ENCODE measurements at regions not wholly inside any gene's neighbourhood (a gene's known extent, or its start where the extent isn't known, plus 50 kb on each side); places are given as distances from the start of the nearest gene placed in this dataset.

DNA sequence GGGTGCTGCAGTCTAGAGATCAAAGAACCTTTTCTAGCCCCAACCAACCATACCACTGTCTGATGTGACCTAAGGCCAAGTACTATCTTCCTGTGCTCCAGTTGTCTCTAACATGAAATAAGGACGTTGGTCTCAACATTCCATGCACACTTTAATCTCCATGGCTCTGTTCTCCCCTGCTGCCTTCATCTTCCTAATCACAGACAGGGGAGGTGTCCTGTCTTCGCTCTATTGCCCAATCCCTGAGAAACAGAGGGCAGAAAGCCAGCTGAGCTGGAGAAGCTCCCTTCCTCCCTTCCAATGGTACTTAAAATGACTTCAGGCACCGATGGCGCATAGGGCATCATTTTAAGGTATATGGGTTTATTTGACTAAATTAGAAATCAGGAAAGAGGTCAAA, 148.9 kb upstream of the GNAO1 start:
- no peak for FAIRE-seq
- intact Hi-C loops (cut with DNase I): no loop called here

DNA sequence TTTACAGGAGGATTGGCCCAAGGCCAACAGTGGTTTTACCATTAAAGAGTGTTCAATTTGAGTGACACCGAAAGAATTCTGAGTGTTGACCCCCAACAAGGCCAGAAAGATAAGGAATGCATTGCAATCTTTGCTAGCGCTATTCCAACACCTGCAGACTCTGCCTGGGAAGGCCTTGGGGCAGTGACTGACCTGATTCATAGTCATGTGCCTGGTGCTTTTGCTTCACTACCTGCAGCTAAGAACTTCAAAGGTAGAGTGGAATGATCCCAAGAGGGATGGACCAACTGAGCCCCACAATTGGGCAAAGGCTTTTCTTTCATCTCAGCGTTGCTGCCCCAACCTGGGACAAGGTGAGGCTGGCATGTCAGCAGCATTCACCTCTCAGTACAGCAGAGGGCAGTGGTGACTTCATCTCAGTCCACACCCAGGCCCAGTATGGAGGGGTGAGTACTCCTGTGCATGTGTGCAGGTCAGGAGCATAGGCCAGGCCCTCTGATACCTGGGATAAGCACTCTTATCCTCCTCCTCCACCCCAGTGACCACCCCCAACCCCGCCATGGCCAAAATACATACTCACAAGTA, 149.6 kb upstream of the GNAO1 start:
- DNase-seq (peak in 4 of 5 donors; percentile 43 to 61 (median 52)), FAIRE-seq (no peak)
- Histone ChIP-seq H3K9me3 (ENCODE audit: control insufficient read depth in 2 of 3, insufficient read depth in 1 of 3, low read length in 3 of 3) (no peaks in the 10 kb centered on the region), H3K9ac (ENCODE audit: low read length in 3 of 3) (no peak overlapping the region), H3K4me3 (ENCODE audit: low read length in 3 of 3) (no peak overlapping the region), H3K36me3 (ENCODE audit: control insufficient read depth in 2 of 3, insufficient read depth in 3 of 3, low read length in 3 of 3) (no peaks in the 10 kb centered on the region), H3K27ac (ENCODE audit: low read depth in 2 of 2, low read length in 2 of 2) (no peak overlapping the region), H3K4me1 (ENCODE audit: control insufficient read depth in 2 of 3, insufficient read depth in 2 of 3, low read depth in 1 of 3, low read length in 3 of 3) (no peaks in the 10 kb centered on the region), H3K27me3 (ENCODE audit: control insufficient read depth, insufficient read depth, low read length) (no peaks in the 10 kb centered on the region)
- TF ChIP-seq, protein P1, sequence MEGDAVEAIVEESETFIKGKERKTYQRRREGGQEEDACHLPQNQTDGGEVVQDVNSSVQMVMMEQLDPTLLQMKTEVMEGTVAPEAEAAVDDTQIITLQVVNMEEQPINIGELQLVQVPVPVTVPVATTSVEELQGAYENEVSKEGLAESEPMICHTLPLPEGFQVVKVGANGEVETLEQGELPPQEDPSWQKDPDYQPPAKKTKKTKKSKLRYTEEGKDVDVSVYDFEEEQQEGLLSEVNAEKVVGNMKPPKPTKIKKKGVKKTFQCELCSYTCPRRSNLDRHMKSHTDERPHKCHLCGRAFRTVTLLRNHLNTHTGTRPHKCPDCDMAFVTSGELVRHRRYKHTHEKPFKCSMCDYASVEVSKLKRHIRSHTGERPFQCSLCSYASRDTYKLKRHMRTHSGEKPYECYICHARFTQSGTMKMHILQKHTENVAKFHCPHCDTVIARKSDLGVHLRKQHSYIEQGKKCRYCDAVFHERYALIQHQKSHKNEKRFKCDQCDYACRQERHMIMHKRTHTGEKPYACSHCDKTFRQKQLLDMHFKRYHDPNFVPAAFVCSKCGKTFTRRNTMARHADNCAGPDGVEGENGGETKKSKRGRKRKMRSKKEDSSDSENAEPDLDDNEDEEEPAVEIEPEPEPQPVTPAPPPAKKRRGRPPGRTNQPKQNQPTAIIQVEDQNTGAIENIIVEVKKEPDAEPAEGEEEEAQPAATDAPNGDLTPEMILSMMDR (IDR thresholded peaks at IDR 0.05; ENCODE audit: borderline replicate concordance, extremely low read depth, insufficient read depth): peak; percentile 31
- intact Hi-C loops (cut with DNase I): no loop called here

More for the DNA sequence above, 148.9 kb upstream of the GNAO1 start:
- TF ChIP-seq, protein P1 (IDR thresholded peaks at IDR 0.05; ENCODE audit: borderline replicate concordance, extremely low read depth, insufficient read depth): no peak
- no peaks in the 10 kb centered on the region for H3K9me3 ChIP-seq (ENCODE audit: control insufficient read depth in 2 of 3, insufficient read depth in 1 of 3, low read length in 3 of 3)
- DNase-seq: no peak
- no peaks in the 10 kb centered on the region for H3K36me3 ChIP-seq (ENCODE audit: control insufficient read depth in 2 of 3, insufficient read depth in 3 of 3, low read length in 3 of 3)
- H3K27ac ChIP-seq (ENCODE audit: low read depth in 2 of 2, low read length in 2 of 2): no peak overlapping the region
- no peak overlapping the region for H3K4me3 ChIP-seq (ENCODE audit: low read length in 3 of 3)
- no peaks in the 10 kb centered on the region for H3K27me3 ChIP-seq (ENCODE audit: control insufficient read depth, insufficient read depth, low read length)
- no peak overlapping the region for H3K9ac ChIP-seq (ENCODE audit: low read length in 3 of 3)
- no peaks in the 10 kb centered on the region for H3K4me1 ChIP-seq (ENCODE audit: control insufficient read depth in 2 of 3, insufficient read depth in 2 of 3, low read depth in 1 of 3, low read length in 3 of 3)

DNA sequence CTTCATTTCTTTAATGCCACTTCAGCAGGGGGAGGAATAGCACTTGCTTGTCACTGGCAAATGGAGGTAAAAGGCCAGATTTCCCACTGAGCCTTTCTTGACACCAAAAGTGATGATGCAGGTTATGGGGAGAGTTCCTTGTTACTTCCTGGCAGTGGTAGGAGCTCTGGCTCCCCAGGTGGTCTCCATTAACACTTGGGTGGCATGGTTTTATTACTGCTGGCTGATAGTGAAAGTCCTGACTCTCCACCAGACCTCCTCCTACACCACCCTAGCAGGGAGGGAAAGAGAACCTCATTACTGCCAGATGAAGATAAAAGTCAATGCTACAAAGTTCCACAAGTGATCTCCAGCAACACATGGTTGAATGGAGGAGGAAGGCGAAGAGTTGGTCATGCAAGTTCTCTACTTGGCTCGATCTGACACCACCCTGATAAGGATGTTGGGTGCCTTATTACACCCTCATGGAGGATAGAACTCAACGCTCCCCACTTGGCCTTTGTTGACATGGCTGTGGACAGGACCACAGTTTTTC, 152.7 kb upstream of the GNAO1 start:
- no peak overlapping the region for H3K27ac ChIP-seq (ENCODE audit: low read depth in 2 of 2, low read length in 2 of 2)
- H3K9me3 ChIP-seq (ENCODE audit: control insufficient read depth in 2 of 3, insufficient read depth in 1 of 3, low read length in 3 of 3): no peaks in the 10 kb centered on the region
- no peaks in the 10 kb centered on the region for H3K36me3 ChIP-seq (ENCODE audit: control insufficient read depth in 2 of 3, insufficient read depth in 3 of 3, low read length in 3 of 3)
- TF ChIP-seq, protein P1 (IDR thresholded peaks at IDR 0.05; ENCODE audit: borderline replicate concordance, extremely low read depth, insufficient read depth): no peak
- intact Hi-C loops (cut with DNase I): no loop called here
- H3K4me1 ChIP-seq (ENCODE audit: control insufficient read depth in 2 of 3, insufficient read depth in 2 of 3, low read depth in 1 of 3, low read length in 3 of 3): no peaks in the 10 kb centered on the region
- no peak for FAIRE-seq
- DNase-seq: no peak
- no peak overlapping the region for H3K4me3 ChIP-seq (ENCODE audit: low read length in 3 of 3)
- no peaks in the 10 kb centered on the region for H3K27me3 ChIP-seq (ENCODE audit: control insufficient read depth, insufficient read depth, low read length)
- no peak overlapping the region for H3K9ac ChIP-seq (ENCODE audit: low read length in 3 of 3)

DNA sequence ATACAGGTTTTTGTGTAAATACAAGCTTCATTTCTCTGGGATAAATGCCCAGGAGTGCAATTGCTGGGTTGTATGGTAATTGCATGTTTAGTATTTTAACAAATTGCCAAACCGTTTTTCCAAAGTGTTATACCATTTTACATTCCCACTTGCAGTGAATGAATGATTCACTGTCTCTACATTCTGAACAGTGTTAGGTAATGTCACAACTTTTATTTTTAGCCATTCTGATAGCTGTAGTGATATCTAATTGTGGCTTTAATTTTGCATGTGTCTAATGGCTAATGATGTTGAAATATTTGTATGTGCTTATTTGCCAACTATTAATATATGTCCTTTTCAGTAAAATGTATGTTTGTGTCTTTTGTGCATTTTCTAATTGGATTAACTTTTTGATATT, 156.9 kb upstream of the CES5A start:
- intact Hi-C loops (cut with DNase I): no loop called here
- no peaks in the 10 kb centered on the region for H3K9me3 ChIP-seq (ENCODE audit: control insufficient read depth in 2 of 3, insufficient read depth in 1 of 3, low read length in 3 of 3)
- DNase-seq (no peak), FAIRE-seq (no peak)
- H3K4me1 ChIP-seq (ENCODE audit: control insufficient read depth in 2 of 3, insufficient read depth in 2 of 3, low read depth in 1 of 3, low read length in 3 of 3): no peaks in the 10 kb centered on the region
- H3K36me3 ChIP-seq (ENCODE audit: control insufficient read depth in 2 of 3, insufficient read depth in 3 of 3, low read length in 3 of 3): no peaks in the 10 kb centered on the region
- H3K9ac ChIP-seq (ENCODE audit: low read length in 3 of 3): no peak overlapping the region
- TF ChIP-seq, protein P1 (IDR thresholded peaks at IDR 0.05; ENCODE audit: borderline replicate concordance, extremely low read depth, insufficient read depth): no peak
- H3K27me3 ChIP-seq (ENCODE audit: control insufficient read depth, insufficient read depth, low read length): no peaks in the 10 kb centered on the region
- H3K27ac ChIP-seq (ENCODE audit: low read depth in 2 of 2, low read length in 2 of 2): no peak overlapping the region
- no peak overlapping the region for H3K4me3 ChIP-seq (ENCODE audit: low read length in 3 of 3)

Measured in kidney (tissue), 13 donors.